Activated naive CD4-positive, alpha-beta T cell treated with anti-CD3 and anti-CD28 coated beads for 36 hours (primary cell): ENCODE measurements at regions not wholly inside any gene's neighbourhood (a gene's known extent, or its start where the extent isn't known, plus 50 kb on each side); places are given as distances from the start of the nearest gene placed in this dataset.

Experiments used
- CTCF ChIA-PET: fragments of 350-600 bp; sonication (Branson Sonifier 250); formaldehyde crosslinking; loops from one replicate; lab custom pipeline; 2021; ENCODE audit warnings: antibody characterized with exemption; lab: Charles Lee
- DNase-seq: peaks from one replicate; pipeline ENCODE4 v3.0.0-alpha.2; 2020
- H3K27ac Mint-ChIP-seq: one replicate; pipeline ENCODE4 v1.8.0; 2021; ENCODE audit warnings: mild to moderate bottlenecking, mixed read lengths
- H3K27me3 Mint-ChIP-seq: one replicate; pipeline ENCODE4 v1.8.0; 2021; ENCODE audit warnings: low read depth, mixed read lengths
- H3K36me3 Mint-ChIP-seq: one replicate; pipeline ENCODE4 v1.8.0; 2021; ENCODE audit warnings: low read depth, mixed read lengths
- H3K4me1 Mint-ChIP-seq: one replicate; pipeline ENCODE4 v1.8.0; 2021; ENCODE audit warnings: low read depth, mixed read lengths
- H3K4me3 Mint-ChIP-seq: one replicate; pipeline ENCODE4 v1.8.0; 2021; ENCODE audit warnings: mild to moderate bottlenecking, moderate library complexity, mixed read lengths
- H3K9me3 Mint-ChIP-seq: one replicate; pipeline ENCODE4 v1.8.0; 2021; ENCODE audit warnings: mixed read lengths
- intact Hi-C: fragments of 100-400 bp; cut with micrococcal nuclease; formaldehyde crosslinking; loops from one replicate; pipeline ENCODE4 v1.15.1; 2023

DNA sequence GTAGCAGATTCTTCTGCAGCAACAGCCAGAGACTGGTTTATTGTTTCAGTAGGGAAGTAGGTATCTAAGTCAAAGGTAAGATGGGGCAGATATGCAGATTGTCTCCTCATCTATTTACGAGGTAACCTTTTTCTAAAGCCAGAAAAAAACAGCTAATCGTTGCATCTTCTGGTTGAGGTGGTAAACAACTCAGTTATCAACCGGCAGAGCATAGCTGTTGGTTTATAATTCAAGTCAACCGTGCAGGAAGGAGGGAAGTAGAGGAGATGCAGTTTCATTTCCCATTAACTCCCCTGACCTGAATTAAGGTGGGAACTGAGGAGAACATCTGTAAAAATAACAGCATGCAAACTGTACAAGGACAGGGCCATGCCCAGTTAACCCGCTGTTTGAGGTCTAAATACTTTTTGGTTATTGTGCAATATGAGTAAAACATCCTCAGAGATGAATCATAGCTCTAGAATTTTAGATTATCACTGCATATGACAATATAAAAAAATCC lies 156.5 kb upstream of the ITGB1 start:
- Mint-ChIP-seq H3K27ac (no peak overlapping the region), H3K9me3 (no peaks in the 10 kb centered on the region), H3K4me1 (peaks cover 58% of the 10 kb centered on the region), H3K27me3 (no peaks in the 10 kb centered on the region), H3K4me3 (no peak overlapping the region), H3K36me3 (peaks cover 2% of the 10 kb centered on the region)
- CTCF ChIA-PET = interaction anchor here (0.6 to 2.5 kb wide), 4 partner anchors 12 to 1532 kb away, joined by 3 to 20 read pairs (median 4); no protein-coding TSS in a partner anchor
- intact Hi-C loops = no loop called here
- DNase-seq = no peak

DNA sequence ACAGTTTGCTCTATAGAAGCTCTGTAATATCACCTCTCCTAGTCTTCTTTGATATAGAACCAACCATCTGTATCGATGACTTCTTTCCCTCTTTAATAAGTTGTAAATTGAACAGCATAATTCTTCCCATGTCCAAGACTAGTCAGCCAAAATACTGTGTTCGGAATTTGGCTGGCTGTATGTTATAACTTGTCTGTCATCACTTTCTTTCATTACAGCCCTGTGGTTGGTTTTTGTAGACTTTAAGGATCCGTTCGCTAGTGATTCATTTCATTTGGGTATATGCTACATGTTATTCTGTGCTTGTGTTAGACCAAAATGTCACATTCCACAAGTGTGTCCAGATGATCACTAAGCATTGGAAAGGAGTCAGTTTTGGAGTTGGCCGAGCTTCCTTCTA lies 155.4 kb upstream of the ITGB1 start:
- CTCF ChIA-PET = no interaction called here
- Mint-ChIP-seq H3K9me3 (no peaks in the 10 kb centered on the region), H3K4me3 (no peak overlapping the region), H3K27ac (no peak overlapping the region), H3K36me3 (peaks cover 2% of the 10 kb centered on the region), H3K4me1 (peaks cover 56% of the 10 kb centered on the region), H3K27me3 (peaks cover 4% of the 10 kb centered on the region)
- DNase-seq = no peak
- intact Hi-C loops = no loop called here

- Mint-ChIP-seq H3K36me3 (peaks cover 2% of the 10 kb centered on the region), H3K27ac (no peak overlapping the region), H3K4me1 (peaks cover 50% of the 10 kb centered on the region), H3K4me3 (no peak overlapping the region), H3K9me3 (no peaks in the 10 kb centered on the region), H3K27me3 (peaks cover 5% of the 10 kb centered on the region)
- CTCF ChIA-PET = no interaction called here
- DNase-seq = no peak
- intact Hi-C loops = no loop called here
Measured at GRCh38 chr10:33112831-33113455, 154.9 kb upstream of the ITGB1 start.

- Mint-ChIP-seq H3K4me1 (peaks cover 38% of the 10 kb centered on the region), H3K9me3 (no peaks in the 10 kb centered on the region), H3K36me3 (no peaks in the 10 kb centered on the region), H3K4me3 (no peak overlapping the region), H3K27me3 (peaks cover 5% of the 10 kb centered on the region), H3K27ac (no peak overlapping the region)
- DNase-seq = no peak
- intact Hi-C loops = no loop called here
- CTCF ChIA-PET = no interaction called here
Measured at GRCh38 chr10:33111488-33112051, 153.5 kb upstream of the ITGB1 start.

DNA sequence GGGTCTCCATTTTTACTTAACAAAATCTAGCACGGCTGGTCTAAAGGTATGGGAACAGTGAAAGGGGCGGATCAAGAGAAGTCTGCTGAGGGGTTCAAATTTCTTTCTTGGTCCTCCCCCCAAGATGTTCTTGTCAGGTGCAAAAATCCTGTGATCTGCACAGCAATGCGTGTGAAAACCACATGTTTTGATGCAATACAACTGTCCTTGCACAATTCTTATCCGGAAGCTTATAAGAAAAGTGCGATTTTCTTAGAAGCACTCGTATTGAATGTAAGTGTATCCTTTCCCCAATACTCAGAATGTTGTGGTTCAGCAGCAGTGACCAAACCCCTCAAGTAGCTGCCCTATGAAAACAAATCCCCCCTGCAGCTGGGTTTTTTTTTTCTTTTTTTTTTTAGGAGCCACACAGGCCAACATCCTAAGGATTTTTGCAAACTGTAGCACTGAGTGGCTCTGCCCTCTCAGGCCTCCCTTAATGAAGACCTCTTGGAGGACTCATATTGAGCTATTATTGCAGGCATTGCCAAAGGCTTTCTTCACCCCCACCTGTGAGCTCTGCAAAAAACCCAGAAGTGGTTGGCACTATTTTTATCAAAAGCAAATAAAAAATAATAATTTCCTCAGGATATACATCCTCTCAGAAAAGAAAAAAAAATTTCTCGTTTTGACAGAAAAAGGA lies 151.9 kb upstream of the ITGB1 start:
- no peak overlapping the region for H3K4me3 Mint-ChIP-seq
- intact Hi-C loops = no loop called here
- peaks cover 5% of the 10 kb centered on the region for H3K27me3 Mint-ChIP-seq
- no peaks in the 10 kb centered on the region for H3K9me3 Mint-ChIP-seq
- no peaks in the 10 kb centered on the region for H3K36me3 Mint-ChIP-seq
- no peak for DNase-seq
- CTCF ChIA-PET = interaction anchor here (0.6 to 0.7 kb wide), 3 partner anchors 8 to 42 kb away, joined by 3 read pairs; no protein-coding TSS in a partner anchor
- no peak overlapping the region for H3K27ac Mint-ChIP-seq
- peaks cover 27% of the 10 kb centered on the region for H3K4me1 Mint-ChIP-seq

GRCh38 chr10:33109384-33109783 lies 151.4 kb upstream of the ITGB1 start:
- no peaks in the 10 kb centered on the region for H3K9me3 Mint-ChIP-seq
- intact Hi-C loops = no loop called here
- H3K27ac Mint-ChIP-seq = no peak overlapping the region
- H3K36me3 Mint-ChIP-seq = no peaks in the 10 kb centered on the region
- H3K27me3 Mint-ChIP-seq = peaks cover 5% of the 10 kb centered on the region
- CTCF ChIA-PET = interaction anchor here (0.6 to 0.7 kb wide), 3 partner anchors 8 to 42 kb away, joined by 3 read pairs; no protein-coding TSS in a partner anchor
- DNase-seq = no peak
- no peak overlapping the region for H3K4me3 Mint-ChIP-seq
- H3K4me1 Mint-ChIP-seq = peaks cover 22% of the 10 kb centered on the region

DNA sequence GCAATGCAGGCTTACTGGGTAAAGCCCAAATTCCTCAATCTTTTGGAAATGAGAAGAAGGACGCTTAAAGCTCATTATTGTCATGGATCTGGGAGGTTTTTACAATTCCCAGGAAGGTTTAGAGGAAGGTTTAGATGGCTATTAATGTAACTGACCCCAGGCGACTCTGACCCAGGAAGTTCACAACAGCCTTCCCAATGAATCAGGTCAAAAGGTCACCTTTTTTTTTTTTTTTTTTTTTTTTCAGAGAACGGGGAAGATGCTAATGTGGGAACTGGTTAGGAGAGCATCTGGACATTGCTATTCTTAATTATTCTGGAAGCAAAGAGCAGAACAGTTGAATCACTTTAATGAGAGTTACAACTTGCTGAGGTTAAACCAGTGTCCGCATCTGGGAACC lies 149.9 kb upstream of the ITGB1 start:
- Mint-ChIP-seq H3K4me1 (peaks cover 17% of the 10 kb centered on the region), H3K27me3 (peaks cover 5% of the 10 kb centered on the region), H3K27ac (no peak overlapping the region), H3K4me3 (no peak overlapping the region), H3K36me3 (no peaks in the 10 kb centered on the region), H3K9me3 (peaks cover 6% of the 10 kb centered on the region)
- CTCF ChIA-PET = interaction anchor here (0.6 kb wide), 1 partner anchor 1255 kb away, joined by 4 read pairs; no protein-coding TSS in a partner anchor
- intact Hi-C loops = no loop called here
- no peak for DNase-seq

- peaks cover 6% of the 10 kb centered on the region for H3K9me3 Mint-ChIP-seq
- intact Hi-C loops = no loop called here
- H3K27me3 Mint-ChIP-seq = peaks cover 5% of the 10 kb centered on the region
- DNase-seq = no peak
- no peaks in the 10 kb centered on the region for H3K36me3 Mint-ChIP-seq
- peaks cover 17% of the 10 kb centered on the region for H3K4me1 Mint-ChIP-seq
- no peak overlapping the region for H3K27ac Mint-ChIP-seq
- no peak overlapping the region for H3K4me3 Mint-ChIP-seq
- CTCF ChIA-PET = interaction anchor here (1.4 kb wide), 1 partner anchor 31 kb away, joined by 3 read pairs; no protein-coding TSS in a partner anchor
Measured at GRCh38 chr10:33106767-33107166, 148.7 kb upstream of the ITGB1 start.

DNA sequence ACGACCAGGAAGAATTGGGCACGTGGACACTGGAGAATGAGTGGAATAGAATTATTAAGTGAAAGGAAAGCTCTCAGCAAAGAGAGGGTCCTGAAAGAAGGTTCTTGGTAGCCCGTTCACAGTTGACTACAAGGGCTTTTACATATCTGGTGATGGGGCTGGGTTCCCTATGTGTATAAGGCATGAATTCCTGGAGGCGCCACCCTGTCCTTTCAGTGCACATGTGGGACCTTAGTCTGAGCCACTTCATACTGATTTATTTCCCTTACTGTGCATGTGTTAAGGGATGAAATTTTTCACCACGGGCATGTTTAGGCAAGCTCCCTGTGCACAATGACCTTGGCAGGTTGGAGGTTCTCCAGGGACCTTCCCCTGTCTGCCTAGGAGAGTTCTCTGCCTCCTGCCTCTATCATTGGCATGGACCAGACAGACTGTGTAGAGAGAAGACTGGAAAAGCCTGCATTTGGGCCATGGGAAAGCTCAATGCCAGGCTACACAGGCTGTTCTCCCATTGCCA lies 145.9 kb upstream of the ITGB1 start:
- Mint-ChIP-seq H3K4me1 (peaks cover 27% of the 10 kb centered on the region), H3K9me3 (peaks cover 6% of the 10 kb centered on the region), H3K36me3 (no peaks in the 10 kb centered on the region), H3K27me3 (peaks cover 5% of the 10 kb centered on the region), H3K4me3 (no peak overlapping the region), H3K27ac (no peak overlapping the region)
- DNase-seq = no peak
- intact Hi-C loops = loop anchor here (5.0 kb wide), 1 partner anchor 77 kb away; no protein-coding TSS in a partner anchor
- CTCF ChIA-PET = interaction anchor here (0.9 to 5.4 kb wide), 2 partner anchors 12 to 85 kb away, joined by 3 to 20 read pairs; no protein-coding TSS in a partner anchor

GRCh38 chr10:33102071-33102470 lies 144.0 kb upstream of the ITGB1 start:
- DNase-seq = no peak
- CTCF ChIA-PET = interaction anchor here (1.5 to 5.4 kb wide), 2 partner anchors 14 to 24 kb away, joined by 4 to 20 read pairs; no protein-coding TSS in a partner anchor
- Mint-ChIP-seq H3K4me1 (peaks cover 30% of the 10 kb centered on the region), H3K9me3 (peaks cover 6% of the 10 kb centered on the region), H3K4me3 (no peak overlapping the region), H3K27me3 (no peaks in the 10 kb centered on the region), H3K36me3 (no peaks in the 10 kb centered on the region), H3K27ac (no peak overlapping the region)
- intact Hi-C loops = loop anchor here (5.0 kb wide), 1 partner anchor 75 kb away; no protein-coding TSS in a partner anchor

- no peaks in the 10 kb centered on the region for H3K36me3 Mint-ChIP-seq
- CTCF ChIA-PET = interaction anchor here (0.7 to 5.4 kb wide), 4 partner anchors 8 to 25 kb away, joined by 3 to 20 read pairs (median 4); no protein-coding TSS in a partner anchor
- intact Hi-C loops = loop anchor here (1.0 to 5.0 kb wide), 3 partner anchors 19 to 74 kb away; no protein-coding TSS in a partner anchor
Measured at GRCh38 chr10:33101392-33101787, 143.4 kb upstream of the ITGB1 start.

More at GRCh38 chr10:33101392-33101787, 143.4 kb upstream of the ITGB1 start:
- Mint-ChIP-seq H3K4me1 (peaks cover 30% of the 10 kb centered on the region), H3K27me3 (no peaks in the 10 kb centered on the region), H3K4me3 (no peak overlapping the region), H3K27ac (peak overlapping the region; percentile 60), H3K9me3 (peaks cover 6% of the 10 kb centered on the region)
- no peak for DNase-seq
